Activated T-cell treated with anti-CD3 and anti-CD28 coated beads, Interleukin-2, amount 50 U/mL, for 4 hours (primary cell): ENCODE measurements at regions not wholly inside any gene's neighbourhood (a gene's known extent, or its start where the extent isn't known, plus 50 kb on each side); places are given as distances from the start of the nearest gene placed in this dataset.
"Not testable (repeated sequence)": the region's sequence is repeated elsewhere in the genome, so short reads cannot be mapped to it uniquely, and the experiment has no call there.

Source experiments
- ATAC-seq, 2 donors: fragments of 200-7000 bp; cut with Tn5 transposase; one replicate each; pipeline ENCODE4 v1.10.0; 2021
- DNase-seq: peaks from one replicate; pipeline ENCODE4 v3.0.0-alpha.2; 2020
- H3K27me3 Mint-ChIP-seq: one replicate; pipeline ENCODE4 v1.8.0; 2021; ENCODE audit warnings: low read depth, mixed read lengths
- H3K36me3 Mint-ChIP-seq: one replicate; pipeline ENCODE4 v1.8.0; 2022; ENCODE audit warnings: mixed read lengths; ENCODE audit not compliant: insufficient read depth
- H3K4me1 Mint-ChIP-seq: one replicate; pipeline ENCODE4 v1.8.0; 2021; ENCODE audit warnings: low read depth, mixed read lengths
- H3K4me3 Mint-ChIP-seq: one replicate; pipeline ENCODE4 v1.8.0; 2021; ENCODE audit warnings: mild to moderate bottlenecking, moderate library complexity, mixed read lengths
- H3K9me3 Mint-ChIP-seq: one replicate; pipeline ENCODE4 v1.8.0; 2021; ENCODE audit warnings: mixed read lengths

- not testable (repeated sequence) for H3K4me3 Mint-ChIP-seq, DNase-seq, H3K27me3 Mint-ChIP-seq, H3K36me3 Mint-ChIP-seq, ATAC-seq, H3K9me3 Mint-ChIP-seq, H3K4me1 Mint-ChIP-seq
Measured at GRCh38 chr14:105686462-105687170, 160.2 kb downstream of the TMEM121 start.

- H3K4me1 Mint-ChIP-seq, DNase-seq, H3K27me3 Mint-ChIP-seq, H3K9me3 Mint-ChIP-seq, H3K36me3 Mint-ChIP-seq, ATAC-seq, H3K4me3 Mint-ChIP-seq: not testable (repeated sequence)
Measured at GRCh38 chr14:105687171-105688022, 161.0 kb downstream of the TMEM121 start.

GRCh38 chr14:105688023-105688351, 161.6 kb downstream of the TMEM121 start:
- not testable (repeated sequence) for H3K4me1 Mint-ChIP-seq, H3K9me3 Mint-ChIP-seq, DNase-seq

GRCh38 chr14:105688664-105689221, 162.4 kb downstream of the TMEM121 start:
- H3K27me3 Mint-ChIP-seq, DNase-seq, ATAC-seq, H3K4me3 Mint-ChIP-seq, H3K4me1 Mint-ChIP-seq, H3K36me3 Mint-ChIP-seq, H3K9me3 Mint-ChIP-seq: not testable (repeated sequence)

More at GRCh38 chr14:105688023-105688351, 161.6 kb downstream of the TMEM121 start:
- not testable (repeated sequence) for ATAC-seq, H3K4me3 Mint-ChIP-seq, H3K27me3 Mint-ChIP-seq, H3K36me3 Mint-ChIP-seq

GRCh38 chr14:105689722-105690121, 163.3 kb downstream of the TMEM121 start:
- Mint-ChIP-seq H3K4me3 (no peak overlapping the region), H3K27me3 (no peaks in the 10 kb centered on the region), H3K9me3 (no peaks in the 10 kb centered on the region), H3K4me1 (peaks cover 12% of the 10 kb centered on the region), H3K36me3 (no peaks in the 10 kb centered on the region)
- DNase-seq (no peak), ATAC-seq (no peak)

GRCh38 chr14:105690671-105691070, 164.3 kb downstream of the TMEM121 start:
- Mint-ChIP-seq H3K4me3 (no peak overlapping the region), H3K36me3 (no peaks in the 10 kb centered on the region), H3K27me3 (no peaks in the 10 kb centered on the region), H3K9me3 (no peaks in the 10 kb centered on the region), H3K4me1 (peaks cover 10% of the 10 kb centered on the region)
- DNase-seq: no peak
- ATAC-seq: no peak

- not testable (repeated sequence) for H3K4me3 Mint-ChIP-seq, H3K27me3 Mint-ChIP-seq, ATAC-seq, H3K36me3 Mint-ChIP-seq, DNase-seq, H3K9me3 Mint-ChIP-seq
- H3K4me1 Mint-ChIP-seq: peaks cover 10% of the 10 kb centered on the region
Measured at GRCh38 chr14:105691321-105692109, 165.1 kb downstream of the TMEM121 start.

- H3K4me1 Mint-ChIP-seq: peaks cover 10% of the 10 kb centered on the region
- not testable (repeated sequence) for H3K36me3 Mint-ChIP-seq, H3K9me3 Mint-ChIP-seq, ATAC-seq, H3K4me3 Mint-ChIP-seq, DNase-seq, H3K27me3 Mint-ChIP-seq
Measured at GRCh38 chr14:105692110-105692685, 165.8 kb downstream of the TMEM121 start.

- no peaks in the 10 kb centered on the region for H3K36me3 Mint-ChIP-seq
- DNase-seq (no peak), ATAC-seq (no peak)
- peaks cover 8% of the 10 kb centered on the region for H3K4me1 Mint-ChIP-seq
- H3K27me3 Mint-ChIP-seq: peaks cover 5% of the 10 kb centered on the region
- H3K9me3 Mint-ChIP-seq: no peaks in the 10 kb centered on the region
- no peak overlapping the region for H3K4me3 Mint-ChIP-seq
Measured at GRCh38 chr14:105694961-105695360, 168.6 kb downstream of the TMEM121 start.

GRCh38 chr14:105696388-105696787, 170.0 kb downstream of the TMEM121 start:
- H3K4me1 Mint-ChIP-seq, H3K4me3 Mint-ChIP-seq, H3K27me3 Mint-ChIP-seq, DNase-seq, H3K9me3 Mint-ChIP-seq, ATAC-seq, H3K36me3 Mint-ChIP-seq: not testable (repeated sequence)

- H3K4me3 Mint-ChIP-seq, H3K4me1 Mint-ChIP-seq, ATAC-seq: not testable (repeated sequence)
Measured at GRCh38 chr14:105697414-105697813, 171.0 kb downstream of the TMEM121 start.

GRCh38 chr14:105697955-105698354, 171.6 kb downstream of the TMEM121 start:
- not testable (repeated sequence) for H3K9me3 Mint-ChIP-seq, DNase-seq, H3K4me3 Mint-ChIP-seq, H3K36me3 Mint-ChIP-seq, ATAC-seq, H3K4me1 Mint-ChIP-seq, H3K27me3 Mint-ChIP-seq

More at GRCh38 chr14:105697414-105697813, 171.0 kb downstream of the TMEM121 start:
- H3K9me3 Mint-ChIP-seq, H3K36me3 Mint-ChIP-seq, H3K27me3 Mint-ChIP-seq, DNase-seq: not testable (repeated sequence)

GRCh38 chr14:105698940-105699556, 172.7 kb downstream of the TMEM121 start:
- not testable (repeated sequence) for H3K9me3 Mint-ChIP-seq, H3K4me1 Mint-ChIP-seq, ATAC-seq, DNase-seq, H3K4me3 Mint-ChIP-seq, H3K36me3 Mint-ChIP-seq, H3K27me3 Mint-ChIP-seq
